Cardiac muscle cell (in vitro differentiated cells and primary cell): ENCODE measurements at regions not wholly inside any gene's neighbourhood (a gene's known extent, or its start where the extent isn't known, plus 50 kb on each side); places are given as distances from the start of the nearest gene placed in this dataset.

Experiments
- DNase-seq, 2 donors: peaks; one replicate each; pipeline versions ENCODE4 v3.0.0 to v3.0.0-alpha.2; 2010 to 2017; ENCODE audit warnings: low read depth in 1 of 2, low spot score in 1 of 2
- H3K27ac ChIP-seq: fragments of 200-600 bp; sonication (generic); 2 replicates; pipeline ENCODE4 v1.5.1; 2016
- H3K27me3 ChIP-seq: fragments of 200-600 bp; sonication (generic); 2 replicates; pipeline ENCODE4 v1.6.0; 2016; ENCODE audit warnings: control low read depth
- H3K36me3 ChIP-seq: fragments of 200-600 bp; sonication (generic); 2 replicates; pipeline ENCODE4 v1.5.1; 2016; ENCODE audit warnings: control low read depth
- H3K4me1 ChIP-seq: fragments of 200-600 bp; sonication (generic); 2 replicates; pipeline ENCODE4 v1.8.1; 2017; ENCODE audit warnings: low read depth, mild to moderate bottlenecking, mixed run types
- H3K4me3 ChIP-seq: fragments of 200-600 bp; sonication (generic); 2 replicates; pipeline ENCODE4 v1.5.1; 2016; ENCODE audit warnings: mild to moderate bottlenecking
- H3K9me3 ChIP-seq: fragments of 200-600 bp; sonication (generic); 2 replicates; pipeline ENCODE4 v1.5.1; 2017; ENCODE audit warnings: low read depth, mild to moderate bottlenecking, control low read depth
- CTCF ChIP-seq: IDR thresholded peaks from 2 replicates; pipeline ENCODE4 v1.5.1; 2012; ENCODE audit warnings: low read depth, mild to moderate bottlenecking, low read length

- no peaks in the 10 kb centered on the region for H3K36me3 ChIP-seq
- no peak for DNase-seq
- H3K4me1 ChIP-seq = no peaks in the 10 kb centered on the region
- no peak overlapping the region for H3K27ac ChIP-seq
- H3K4me3 ChIP-seq = no peak overlapping the region
- no peaks in the 10 kb centered on the region for H3K9me3 ChIP-seq
- no peak for TF ChIP-seq CTCF
- H3K27me3 ChIP-seq = no peaks in the 10 kb centered on the region
Measured at GRCh38 chr16:9322769-9323168, 231.3 kb downstream of the HAPSTR1 start.

DNA sequence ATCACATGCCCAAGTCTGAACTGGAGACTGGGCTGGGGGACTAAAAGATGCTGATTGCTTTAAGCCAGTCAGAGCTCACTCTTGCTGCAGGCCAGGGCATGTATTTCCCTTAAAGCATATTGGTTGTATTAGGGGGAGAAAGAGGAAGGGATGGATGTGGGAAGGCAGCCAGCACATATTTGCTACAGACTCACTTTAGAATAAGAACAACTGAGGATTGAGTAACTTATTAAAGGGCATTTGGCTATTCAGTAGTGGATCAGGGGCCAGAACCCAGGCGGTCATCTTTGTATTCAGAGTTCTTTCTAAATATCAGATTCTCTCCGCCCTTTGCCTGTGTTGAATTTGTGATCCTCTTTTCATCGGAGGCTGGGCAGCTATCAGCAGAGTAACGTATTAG, 231.7 kb downstream of the HAPSTR1 start:
- no peak for DNase-seq

DNA sequence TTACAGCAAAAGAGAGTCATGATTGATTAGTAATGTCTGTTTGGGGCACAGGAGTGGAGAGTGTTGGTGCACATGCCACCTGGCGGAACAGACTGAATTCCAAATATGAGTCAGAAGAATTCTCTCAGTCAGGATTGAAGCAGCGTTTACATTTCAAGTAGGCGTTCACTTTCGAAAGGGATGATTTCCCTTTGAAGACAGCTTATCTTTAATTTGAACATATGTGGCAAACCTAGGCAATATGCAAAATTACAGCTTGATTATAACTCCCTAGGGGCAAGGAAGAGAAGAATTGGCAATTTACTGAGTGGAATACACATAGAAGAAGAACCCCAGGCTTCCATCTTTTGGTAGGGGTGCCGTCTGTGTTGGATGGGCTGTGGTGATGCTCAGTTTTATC, 235.8 kb downstream of the HAPSTR1 start:
- Histone ChIP-seq H3K36me3 (no peaks in the 10 kb centered on the region), H3K27ac (no peak overlapping the region), H3K4me1 (no peaks in the 10 kb centered on the region), H3K27me3 (no peaks in the 10 kb centered on the region), H3K9me3 (no peaks in the 10 kb centered on the region), H3K4me3 (no peak overlapping the region)
- DNase-seq = no peak
- TF ChIP-seq CTCF = no peak

More for the DNA sequence above, 231.7 kb downstream of the HAPSTR1 start:
- Histone ChIP-seq H3K9me3 (no peaks in the 10 kb centered on the region), H3K4me3 (no peak overlapping the region), H3K27me3 (no peaks in the 10 kb centered on the region), H3K36me3 (no peaks in the 10 kb centered on the region), H3K4me1 (no peaks in the 10 kb centered on the region), H3K27ac (no peak overlapping the region)
- TF ChIP-seq CTCF = no peak

DNA sequence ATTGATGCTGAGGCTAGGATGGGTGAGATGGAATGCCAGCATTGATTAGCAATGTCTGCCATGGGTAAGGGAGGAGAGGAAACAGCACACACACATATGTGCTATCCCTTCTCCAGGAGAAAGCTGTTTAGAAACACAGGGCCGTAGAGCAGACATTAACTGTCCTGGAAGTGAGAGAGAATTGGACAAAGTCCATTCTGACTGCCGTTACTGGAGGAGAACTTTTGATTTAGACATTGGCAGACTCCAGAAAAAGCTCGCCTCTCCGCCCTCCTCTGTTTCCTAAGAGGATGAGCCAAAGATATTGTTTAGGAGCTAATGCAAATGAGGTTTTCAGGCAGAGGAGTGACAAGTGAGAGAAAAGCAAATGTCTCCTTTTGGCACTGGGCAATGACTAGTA, 237.0 kb downstream of the HAPSTR1 start:
- Histone ChIP-seq H3K4me3 (no peak overlapping the region), H3K27me3 (no peaks in the 10 kb centered on the region), H3K27ac (no peak overlapping the region), H3K4me1 (no peaks in the 10 kb centered on the region), H3K36me3 (no peaks in the 10 kb centered on the region), H3K9me3 (no peaks in the 10 kb centered on the region)
- no peak for TF ChIP-seq CTCF
- DNase-seq = no peak

- Histone ChIP-seq H3K9me3 (no peaks in the 10 kb centered on the region), H3K4me3 (no peak overlapping the region), H3K36me3 (no peaks in the 10 kb centered on the region), H3K27me3 (no peaks in the 10 kb centered on the region), H3K4me1 (no peaks in the 10 kb centered on the region), H3K27ac (no peak overlapping the region)
- no peak for TF ChIP-seq CTCF
- no peak for DNase-seq
Measured at GRCh38 chr16:9330095-9330494, 238.7 kb downstream of the HAPSTR1 start.

DNA sequence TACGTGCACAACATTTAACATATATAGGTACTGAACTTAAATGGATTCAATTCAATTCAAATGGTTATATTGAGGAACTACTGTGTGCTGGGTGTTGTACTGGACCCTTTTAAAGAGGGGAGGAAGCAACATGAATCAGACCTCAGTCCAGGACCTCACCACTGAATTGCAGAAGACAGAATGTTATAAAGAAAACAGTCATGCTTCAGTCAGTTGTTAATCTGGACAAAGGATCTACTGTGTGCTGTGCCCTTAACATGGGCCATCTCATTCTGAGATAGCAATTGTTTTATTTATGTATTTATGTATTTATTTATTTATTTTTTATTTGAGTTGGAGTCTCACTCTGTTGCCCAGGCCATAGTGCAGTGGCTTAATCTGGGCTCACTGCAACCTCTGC, 240.1 kb downstream of the HAPSTR1 start:
- no peak for TF ChIP-seq CTCF
- H3K9me3 ChIP-seq = no peaks in the 10 kb centered on the region
- H3K27me3 ChIP-seq = no peaks in the 10 kb centered on the region
- no peaks in the 10 kb centered on the region for H3K4me1 ChIP-seq
- no peak overlapping the region for H3K27ac ChIP-seq
- DNase-seq = no peak
- H3K4me3 ChIP-seq = no peak overlapping the region
- H3K36me3 ChIP-seq = no peaks in the 10 kb centered on the region
